KG1 (cell line): ENCODE measurements at regions not wholly inside any gene's neighbourhood (a gene's known extent, or its start where the extent isn't known, plus 50 kb on each side); places are given as distances from the start of the nearest gene placed in this dataset.

Experiments used
- DNase-seq: peaks from one replicate; lab custom pipeline; 2025; lab: John Stamatoyannopoulos, UW

GRCh38 chr17:77321649-77322513, 181.1 kb downstream of the SEC14L1 start:
- no peak for DNase-seq

DNA sequence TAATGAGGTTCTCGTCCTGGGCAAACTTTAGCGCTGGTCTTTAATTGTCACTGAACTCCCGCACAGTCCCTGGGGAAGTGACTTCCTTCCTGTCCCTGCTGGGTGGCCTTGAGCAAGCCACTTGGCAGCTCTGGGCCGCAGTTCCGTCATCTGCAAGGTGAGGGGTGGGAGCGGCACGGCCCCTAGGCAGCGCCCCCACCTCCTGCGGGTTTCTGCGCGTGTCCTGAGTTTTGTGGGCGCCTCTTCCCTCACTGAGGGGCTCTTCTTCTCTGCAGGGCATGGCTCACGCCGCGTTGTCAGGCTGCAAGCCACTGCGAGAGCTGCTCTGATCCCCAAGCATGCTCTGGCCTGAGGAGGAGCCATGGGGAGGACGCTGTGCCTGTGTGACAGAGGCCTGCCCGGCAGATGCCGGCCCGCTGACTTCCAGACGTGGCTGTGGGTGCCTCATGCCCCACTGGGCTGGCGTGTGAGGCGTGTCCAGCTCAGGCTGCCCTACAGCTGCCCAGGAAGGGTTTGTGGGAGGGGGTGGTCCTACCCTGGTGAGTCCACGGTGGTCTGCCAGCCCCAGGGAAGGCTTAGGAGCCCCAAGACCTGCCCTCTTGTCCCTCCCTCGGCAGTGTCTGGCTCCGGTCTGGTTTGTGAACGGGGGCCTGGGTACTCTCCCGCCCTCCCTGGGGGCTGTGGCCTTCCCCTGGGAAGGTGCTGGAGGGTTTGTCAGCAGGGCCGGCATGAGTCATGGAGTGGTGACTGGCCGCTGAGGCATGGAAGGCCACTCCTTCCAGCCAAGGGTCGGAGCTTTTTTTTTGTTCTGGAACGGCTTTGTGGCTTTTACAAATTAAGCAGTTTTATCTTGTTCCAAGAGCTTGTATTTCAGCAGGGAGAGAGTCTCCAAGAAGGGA, 182.0 kb downstream of the SEC14L1 start:
- no peak for DNase-seq

DNA sequence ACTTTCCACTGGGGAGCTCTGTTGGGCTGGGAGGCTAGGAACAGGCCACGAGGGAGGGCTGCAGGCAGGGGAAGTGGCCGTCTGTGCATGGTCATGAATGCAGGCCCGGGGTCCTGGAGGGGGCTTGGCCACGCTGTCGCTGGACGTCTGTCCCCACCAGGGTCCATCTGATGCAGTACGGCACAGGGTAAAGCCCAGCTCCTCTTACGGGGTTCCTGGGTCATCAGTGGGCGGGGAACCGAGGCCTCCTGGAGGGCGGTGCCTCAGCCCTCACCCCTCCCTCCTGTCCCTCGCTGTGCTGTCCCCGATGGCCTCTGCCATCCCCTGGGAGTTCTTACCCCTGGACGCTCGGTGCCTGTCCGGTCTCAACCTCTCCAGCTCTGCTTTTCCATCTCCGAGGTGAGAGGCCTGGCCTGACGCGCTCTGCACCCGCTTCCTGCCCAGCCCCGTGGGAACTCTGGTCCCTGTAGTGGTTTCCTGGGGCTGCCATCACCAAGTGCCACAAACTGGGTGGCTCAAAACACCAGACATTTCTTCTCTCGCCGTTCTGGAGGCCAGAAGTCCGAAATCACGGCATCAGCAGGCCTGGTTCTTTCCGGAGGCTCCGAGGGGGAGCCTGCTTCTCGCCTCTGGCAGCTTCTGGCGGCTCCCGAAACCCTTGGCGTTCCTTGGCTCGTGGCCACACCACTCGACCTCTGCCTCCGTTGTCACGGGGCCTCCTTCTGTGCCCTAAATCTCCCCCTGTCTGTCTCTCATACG, 182.8 kb downstream of the SEC14L1 start:
- DNase-seq = no peak

GRCh38 chr17:77324227-77324626, 183.5 kb downstream of the SEC14L1 start:
- DNase-seq = no peak

- DNase-seq = no peak
Observed at GRCh38 chr17:77325577-77326075, 184.9 kb downstream of the SEC14L1 start.

DNA sequence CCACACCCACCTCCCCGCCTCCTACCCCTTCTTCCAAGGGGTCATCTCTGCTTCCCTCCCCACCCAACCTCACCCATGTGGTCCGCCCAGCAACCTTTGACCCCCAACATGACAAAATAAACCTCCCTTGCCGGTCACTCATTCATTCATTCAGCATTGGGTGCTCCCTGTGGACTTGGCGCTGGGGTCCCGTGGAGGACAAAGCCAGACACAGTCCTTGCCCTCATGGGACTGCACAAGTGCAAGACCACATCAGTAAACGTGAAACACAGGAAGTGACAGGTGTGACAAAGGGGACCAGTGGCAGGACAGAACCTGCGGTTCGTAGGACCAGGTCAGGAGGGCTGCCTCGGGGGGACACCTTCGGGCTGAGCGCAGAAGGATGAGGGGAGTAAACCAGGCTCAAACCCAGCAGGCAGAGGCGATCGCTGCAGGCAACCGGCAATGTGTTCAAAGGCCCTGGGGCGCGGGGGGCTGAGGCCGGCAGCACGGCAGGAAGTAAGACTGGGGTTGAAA, 185.4 kb downstream of the SEC14L1 start:
- no peak for DNase-seq

DNA sequence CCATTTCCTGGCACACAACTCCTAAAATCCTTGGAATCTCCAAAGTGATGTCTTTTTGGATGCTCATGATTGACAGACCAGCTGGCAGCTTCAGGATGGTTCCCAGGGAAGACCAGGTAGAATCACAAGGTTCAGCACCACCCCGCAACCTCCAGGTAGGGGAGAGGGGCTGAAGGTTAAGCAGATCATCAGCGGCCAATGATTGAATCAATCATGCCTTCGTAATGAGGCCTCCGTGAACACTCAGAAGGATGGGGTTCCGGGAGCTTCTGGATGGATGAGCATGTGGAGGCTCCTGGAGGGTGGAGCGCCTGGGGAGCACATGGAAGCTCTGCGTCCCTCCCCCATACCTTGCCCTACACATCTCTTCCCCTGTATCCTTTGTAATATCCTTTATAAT, 185.9 kb downstream of the SEC14L1 start:
- no peak for DNase-seq

- no peak for DNase-seq
Observed at GRCh38 chr17:77327181-77327565, 186.4 kb downstream of the SEC14L1 start.

GRCh38 chr17:77327566-77328464, 187.0 kb downstream of the SEC14L1 start:
- no peak for DNase-seq

DNA sequence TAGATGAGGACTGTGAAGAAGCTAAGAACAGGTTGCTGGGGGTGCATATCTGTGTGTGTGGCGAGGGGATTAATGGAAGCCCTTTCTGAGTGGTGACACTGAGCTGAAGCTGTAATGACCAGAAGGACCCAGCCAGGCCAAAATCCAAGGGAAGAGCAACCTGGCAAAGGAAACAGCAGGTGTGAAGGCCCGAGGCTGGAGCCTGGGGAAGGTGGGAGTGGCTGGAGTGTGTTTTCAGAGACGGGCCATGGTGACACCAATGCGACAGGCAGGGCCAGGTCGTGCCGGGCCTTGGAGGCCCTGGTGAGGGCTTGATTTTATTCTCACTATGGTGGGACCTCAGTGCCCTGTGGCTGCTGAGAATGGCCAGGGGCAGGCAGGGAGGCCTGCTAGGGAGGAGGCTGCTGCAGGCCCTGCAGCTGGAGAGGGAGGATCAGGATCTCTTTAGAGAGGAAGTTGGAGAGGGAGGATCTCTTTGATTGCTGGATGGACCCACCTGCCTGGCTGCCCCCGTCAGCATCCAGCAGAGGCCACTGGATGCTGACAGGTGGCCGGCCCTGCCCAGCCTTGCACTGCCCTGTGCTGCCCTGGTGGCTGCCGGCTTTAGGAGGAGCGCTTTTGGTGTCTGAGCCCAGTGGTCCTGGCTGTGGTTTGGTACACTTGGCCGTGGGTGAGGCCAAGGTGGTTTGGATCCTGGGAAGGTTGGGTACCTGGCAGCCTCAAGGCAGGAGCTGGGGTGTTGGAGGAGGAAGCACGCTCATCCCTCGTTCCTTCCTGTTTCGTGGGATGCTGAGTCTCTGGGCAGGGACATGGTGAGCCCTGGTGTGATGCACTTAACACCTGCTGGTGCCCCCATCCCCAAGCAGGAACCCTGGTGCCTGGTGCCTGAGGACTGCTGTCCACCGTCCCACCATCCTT, 188.3 kb downstream of the SEC14L1 start:
- DNase-seq = no peak

DNA sequence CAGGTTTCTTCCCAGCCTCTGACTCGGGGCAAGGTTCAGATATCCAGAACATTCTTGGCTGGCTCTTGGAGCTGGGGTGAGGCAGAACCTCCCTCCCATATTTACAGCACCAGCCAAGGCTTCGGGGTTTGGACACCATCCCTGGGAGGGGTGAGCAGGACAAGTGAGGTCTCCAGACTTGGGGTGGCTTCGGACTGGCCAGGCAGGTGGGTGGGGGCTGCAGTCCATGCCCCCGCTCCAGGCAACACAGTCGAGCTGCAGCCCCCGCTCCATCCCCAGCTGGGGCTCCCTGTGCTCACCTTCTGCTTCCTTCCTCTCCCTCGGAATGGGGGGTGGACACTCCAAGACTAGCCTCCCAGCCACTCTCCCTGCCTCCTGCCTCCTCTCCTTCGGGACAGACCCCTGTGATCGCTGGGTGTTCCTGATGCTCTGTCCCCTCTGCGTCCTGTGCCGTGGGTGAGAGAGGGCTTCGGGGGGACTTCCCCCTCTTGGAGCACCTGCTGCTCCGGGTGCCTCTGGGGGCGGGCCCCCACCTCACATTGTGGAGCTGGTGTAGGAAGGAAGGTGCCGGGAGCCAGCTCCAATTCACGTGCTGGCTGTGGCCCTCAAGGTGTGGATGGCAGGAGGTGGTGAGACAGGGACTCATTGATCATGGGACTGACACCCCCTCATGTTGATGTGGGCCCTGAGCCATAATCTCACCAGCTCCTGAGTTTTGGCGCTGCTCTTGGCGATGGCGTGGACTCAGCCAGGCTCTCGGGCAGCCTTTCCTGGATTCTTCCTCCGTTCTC, 189.2 kb downstream of the SEC14L1 start:
- no peak for DNase-seq

DNA sequence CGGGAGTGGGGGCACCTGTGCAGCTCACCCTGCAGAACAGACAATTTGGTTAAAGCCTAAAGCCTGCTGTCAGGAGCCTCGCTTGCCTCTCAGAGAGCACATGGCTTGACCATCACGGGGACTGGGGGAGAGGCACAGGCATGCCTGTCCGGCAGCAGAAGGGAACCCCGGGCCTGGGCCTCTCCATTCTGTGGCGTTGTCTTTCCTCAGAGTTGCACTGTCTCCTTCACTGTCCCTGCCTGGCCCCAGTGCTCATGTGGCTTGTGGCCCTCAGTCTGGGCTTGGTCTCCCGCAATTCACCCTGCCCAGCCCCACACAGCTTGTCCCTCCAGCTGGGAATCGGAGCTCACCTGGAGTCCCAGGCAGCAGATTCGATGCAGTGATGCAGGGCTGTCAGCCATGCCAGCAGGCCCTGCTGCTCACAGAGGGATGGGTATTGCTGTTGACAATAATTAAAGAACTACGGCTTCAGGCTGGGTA, 189.9 kb downstream of the SEC14L1 start:
- DNase-seq = no peak

DNA sequence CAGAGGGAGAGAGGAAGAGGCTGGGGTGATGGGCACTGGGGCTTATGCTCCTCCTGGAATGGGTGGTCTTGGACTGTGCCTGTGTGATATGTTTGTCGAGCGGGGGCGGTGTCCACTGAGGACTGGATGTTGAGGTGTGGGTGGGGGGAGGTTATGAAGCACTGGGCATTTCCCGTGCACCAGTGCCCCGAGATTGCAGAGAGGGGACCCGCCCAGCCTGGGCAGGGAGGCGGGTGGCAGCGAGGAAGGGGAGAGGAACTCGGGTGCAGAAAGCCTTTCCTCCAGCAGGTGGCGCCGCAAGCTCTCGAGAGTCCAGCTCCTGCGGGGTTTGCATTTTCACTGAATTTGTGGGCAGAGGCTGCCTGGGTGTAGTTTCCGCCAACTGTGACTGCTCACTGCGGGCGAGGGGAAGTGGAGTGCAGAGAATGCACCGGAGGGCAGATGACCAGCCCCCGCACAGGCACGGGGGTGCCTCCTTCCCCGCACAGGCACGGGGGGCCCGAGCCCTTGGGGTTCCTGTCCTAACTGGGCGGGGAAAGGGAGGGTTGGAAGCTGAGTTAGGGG, 190.6 kb downstream of the SEC14L1 start:
- peak; percentile 88 for DNase-seq

DNA sequence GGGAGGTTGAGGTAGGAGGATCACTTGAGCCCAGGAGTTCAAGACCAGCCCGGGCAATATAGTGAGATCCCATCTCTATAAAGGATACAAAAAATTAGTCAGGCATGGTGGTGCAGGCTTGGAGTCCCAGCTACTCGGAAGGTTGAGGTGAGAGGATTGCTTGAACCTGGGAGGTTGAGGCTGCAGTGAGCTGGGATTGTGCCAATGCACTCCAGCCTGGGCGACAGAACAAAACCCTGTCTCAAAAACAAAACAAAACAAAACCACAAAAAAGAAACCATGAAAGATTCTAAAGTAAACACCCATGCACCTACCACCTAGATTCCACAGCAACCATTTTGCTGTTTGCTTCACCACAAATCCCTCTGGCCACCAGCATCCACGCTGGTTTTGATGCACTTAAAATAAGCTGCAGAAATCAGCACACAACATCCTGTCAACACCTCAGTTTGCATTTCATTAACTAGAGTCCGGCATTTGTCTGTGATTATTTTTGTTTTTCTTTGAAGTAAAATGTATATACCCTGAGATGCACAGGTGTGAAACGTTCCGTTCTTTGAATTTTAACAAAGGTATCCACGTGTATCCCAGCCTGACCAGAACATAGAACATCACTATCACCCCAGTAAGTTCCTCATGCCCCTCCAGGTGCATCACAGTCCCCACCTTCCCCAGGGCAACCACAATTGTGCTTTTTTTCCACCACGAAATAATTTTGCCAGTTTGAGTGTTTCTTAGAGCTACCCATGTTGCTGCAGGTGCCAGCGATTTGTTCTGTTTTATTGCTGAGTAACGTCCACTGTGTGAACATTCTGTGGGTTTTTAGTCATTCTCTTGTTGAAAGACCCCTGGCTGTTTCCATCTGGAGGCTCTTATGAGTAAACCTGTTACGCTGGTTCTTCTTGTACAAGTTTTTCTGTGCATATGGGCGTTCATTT, 191.5 kb downstream of the SEC14L1 start:
- no peak for DNase-seq

DNA sequence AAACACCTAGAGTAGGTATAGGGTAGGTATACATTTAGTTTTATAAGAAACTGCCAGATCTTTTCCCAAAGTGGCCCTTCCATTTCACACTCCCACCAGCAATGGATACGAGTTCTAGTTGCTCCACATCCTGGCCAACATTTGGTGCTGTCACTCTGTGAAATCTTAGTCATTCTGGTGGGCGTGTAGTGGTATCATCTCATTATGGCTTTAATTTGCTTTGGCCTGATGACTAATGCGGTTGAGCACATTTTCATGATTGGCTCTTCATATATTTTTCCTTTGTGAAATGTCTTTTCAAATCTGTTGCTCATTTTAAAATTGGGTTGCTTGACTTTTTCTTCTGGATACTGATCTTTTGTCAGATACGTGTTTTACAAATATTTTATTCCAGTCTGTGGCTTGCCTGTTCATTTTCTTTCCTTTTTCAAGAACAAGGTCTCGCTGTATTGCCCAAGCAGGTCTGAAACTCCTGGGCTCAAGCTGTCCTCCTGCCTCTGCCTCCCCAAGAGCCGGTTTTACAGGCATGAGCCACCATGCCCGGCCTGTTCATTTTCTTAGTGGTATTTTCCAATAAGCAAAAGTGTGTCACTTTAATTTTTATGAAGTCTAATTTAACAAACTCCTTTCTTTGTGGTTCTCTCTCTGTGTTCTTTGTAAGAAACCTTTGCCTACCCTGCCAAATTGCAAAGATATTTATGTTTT, 192.4 kb downstream of the SEC14L1 start:
- DNase-seq = no peak

- no peak for DNase-seq
Observed at GRCh38 chr17:77337150-77337549, 196.4 kb downstream of the SEC14L1 start.
